ENCODE measurements at regions not wholly inside any gene's neighbourhood (a gene's known extent, or its start where the extent isn't known, plus 50 kb on each side); places are given as distances from the start of the nearest gene placed in this dataset.

- no peak for DNase-seq
Measured at GRCh38 chr2:184498936-184499335, 99.4 kb upstream of the ZNF804A start.

GRCh38 chr2:184504252-184504651, 94.1 kb upstream of the ZNF804A start:
- no peak for DNase-seq

- DNase-seq, result no peak
Measured at GRCh38 chr2:184507254-184507653, 91.1 kb upstream of the ZNF804A start.

- no peak for DNase-seq
Measured at GRCh38 chr2:184517402-184517801, 80.9 kb upstream of the ZNF804A start.

GRCh38 chr2:184520441-184520840, 77.9 kb upstream of the ZNF804A start:
- DNase-seq, result no peak

- DNase-seq, result no peak
Measured at GRCh38 chr2:184523732-184524131, 74.6 kb upstream of the ZNF804A start.

GRCh38 chr2:184524551-184525382, 73.6 kb upstream of the ZNF804A start:
- DNase-seq, result no peak

GRCh38 chr2:184527058-184527457, 71.3 kb upstream of the ZNF804A start:
- no peak for DNase-seq

GRCh38 chr2:184528119-184528518, 70.2 kb upstream of the ZNF804A start:
- DNase-seq, result no peak

GRCh38 chr2:184530239-184530638, 68.1 kb upstream of the ZNF804A start:
- no peak for DNase-seq

GRCh38 chr2:184530959-184531358, 67.4 kb upstream of the ZNF804A start:
- no peak for DNase-seq

- DNase-seq, result no peak
Measured at GRCh38 chr2:184532551-184532950, 65.8 kb upstream of the ZNF804A start.

- DNase-seq, result no peak
Measured at GRCh38 chr2:184534986-184535385, 63.3 kb upstream of the ZNF804A start.

- no peak for DNase-seq
Measured at GRCh38 chr2:184540246-184540789, 58.0 kb upstream of the ZNF804A start.

- DNase-seq, result no peak
Measured at GRCh38 chr2:184541591-184541990, 56.7 kb upstream of the ZNF804A start.

GRCh38 chr2:184543832-184544231, 54.5 kb upstream of the ZNF804A start:
- DNase-seq, result no peak

All from kidney glomerular epithelial cell (primary cell).